Fibroblast of skin of abdomen (primary cell): ENCODE measurements at regions not wholly inside any gene's neighbourhood (a gene's known extent, or its start where the extent isn't known, plus 50 kb on each side); places are given as distances from the start of the nearest gene placed in this dataset.
"Not testable (repeated sequence)": the region's sequence is repeated elsewhere in the genome, so short reads cannot be mapped to it uniquely, and the experiment has no call there.

Source experiments
- DNase-seq: peaks from one replicate; pipeline ENCODE4 v3.0.0-alpha.2; 2013

- DNase-seq: not testable (repeated sequence)
Observed at GRCh38 chr2:117383997-117384396, 430.5 kb upstream of the DDX18 start.

GRCh38 chr2:117396161-117396560 lies 418.3 kb upstream of the DDX18 start:
- DNase-seq: no peak

GRCh38 chr2:117401582-117401981 lies 412.9 kb upstream of the DDX18 start:
- DNase-seq: no peak

GRCh38 chr2:117406443-117406842 lies 408.0 kb upstream of the DDX18 start:
- DNase-seq: no peak

- no peak for DNase-seq
Observed at GRCh38 chr2:117407746-117408145, 406.7 kb upstream of the DDX18 start.

- no peak for DNase-seq
Observed at GRCh38 chr2:117409443-117409842, 405.0 kb upstream of the DDX18 start.

GRCh38 chr2:117411983-117412382 lies 402.5 kb upstream of the DDX18 start:
- DNase-seq: no peak

- DNase-seq: no peak
Observed at GRCh38 chr2:117432746-117433145, 381.7 kb upstream of the DDX18 start.

- no peak for DNase-seq
Observed at GRCh38 chr2:117436697-117437096, 377.8 kb upstream of the DDX18 start.

- DNase-seq: no peak
Observed at GRCh38 chr2:117470311-117471095, 344.0 kb upstream of the DDX18 start.

- DNase-seq: no peak
Observed at GRCh38 chr2:117481608-117482007, 332.9 kb upstream of the DDX18 start.

GRCh38 chr2:117485588-117485987 lies 328.9 kb upstream of the DDX18 start:
- no peak for DNase-seq

- no peak for DNase-seq
Observed at GRCh38 chr2:117486081-117486480, 328.4 kb upstream of the DDX18 start.

GRCh38 chr2:117492209-117492851 lies 322.2 kb upstream of the DDX18 start:
- no peak for DNase-seq

GRCh38 chr2:117500721-117501120 lies 313.8 kb upstream of the DDX18 start:
- DNase-seq: no peak

GRCh38 chr2:117502121-117502520 lies 312.4 kb upstream of the DDX18 start:
- DNase-seq: no peak

- no peak for DNase-seq
Observed at GRCh38 chr2:117512307-117512706, 302.2 kb upstream of the DDX18 start.

- no peak for DNase-seq
Observed at GRCh38 chr2:117514371-117514770, 300.1 kb upstream of the DDX18 start.

GRCh38 chr2:117519238-117519637 lies 295.3 kb upstream of the DDX18 start:
- DNase-seq: no peak

- DNase-seq: no peak
Observed at GRCh38 chr2:117519721-117520120, 294.8 kb upstream of the DDX18 start.

GRCh38 chr2:117523267-117523666 lies 291.2 kb upstream of the DDX18 start:
- DNase-seq: no peak

GRCh38 chr2:117523711-117524238 lies 290.7 kb upstream of the DDX18 start:
- no peak for DNase-seq

GRCh38 chr2:117536139-117536538 lies 278.4 kb upstream of the DDX18 start:
- no peak for DNase-seq

- DNase-seq: no peak
Observed at GRCh38 chr2:117537032-117537431, 277.5 kb upstream of the DDX18 start.
